ENCODE measurements at regions not wholly inside any gene's neighbourhood (a gene's known extent, or its start where the extent isn't known, plus 50 kb on each side); places are given as distances from the start of the nearest gene placed in this dataset.
A peak's percentile ranks its signal among the peaks of the same experiment; 100 is the strongest.

GRCh38 chr5:168041583-168041982 is 249.9 kb upstream of the WWC1 start:
- no peak for DNase-seq (ENCODE audit: extremely low read depth, low read depth)
- no peak for TF ChIP-seq CTCF (IDR thresholded peaks at IDR 0.05; ENCODE audit: low read depth, low read length)

GRCh38 chr5:168042284-168043068 is 249.0 kb upstream of the WWC1 start:
- TF ChIP-seq CTCF (IDR thresholded peaks at IDR 0.05; ENCODE audit: low read depth, low read length): no peak
- no peak for DNase-seq (ENCODE audit: extremely low read depth, low read depth)

DNA sequence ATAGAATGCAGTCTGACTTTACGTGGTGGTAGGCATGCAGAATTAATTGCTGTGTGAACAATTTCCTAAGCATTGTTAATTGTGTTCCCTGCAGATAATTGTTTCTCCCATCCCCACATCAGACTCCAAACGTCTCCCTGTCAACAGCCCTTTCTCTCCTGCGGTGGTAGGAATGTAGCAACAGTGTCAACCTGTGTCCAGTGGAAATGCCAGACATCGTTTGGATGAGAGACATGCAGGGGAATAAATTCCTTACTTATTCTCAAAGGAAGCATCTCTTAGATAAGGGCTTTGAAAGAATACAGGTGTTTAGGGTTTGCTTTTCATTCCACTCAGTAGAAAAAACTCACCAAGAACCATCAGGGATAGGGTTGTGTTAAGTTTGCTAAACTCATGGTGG is 245.3 kb upstream of the WWC1 start:
- DNase-seq (ENCODE audit: extremely low read depth, low read depth): no peak
- no peak for TF ChIP-seq CTCF (IDR thresholded peaks at IDR 0.05; ENCODE audit: low read depth, low read length)

DNA sequence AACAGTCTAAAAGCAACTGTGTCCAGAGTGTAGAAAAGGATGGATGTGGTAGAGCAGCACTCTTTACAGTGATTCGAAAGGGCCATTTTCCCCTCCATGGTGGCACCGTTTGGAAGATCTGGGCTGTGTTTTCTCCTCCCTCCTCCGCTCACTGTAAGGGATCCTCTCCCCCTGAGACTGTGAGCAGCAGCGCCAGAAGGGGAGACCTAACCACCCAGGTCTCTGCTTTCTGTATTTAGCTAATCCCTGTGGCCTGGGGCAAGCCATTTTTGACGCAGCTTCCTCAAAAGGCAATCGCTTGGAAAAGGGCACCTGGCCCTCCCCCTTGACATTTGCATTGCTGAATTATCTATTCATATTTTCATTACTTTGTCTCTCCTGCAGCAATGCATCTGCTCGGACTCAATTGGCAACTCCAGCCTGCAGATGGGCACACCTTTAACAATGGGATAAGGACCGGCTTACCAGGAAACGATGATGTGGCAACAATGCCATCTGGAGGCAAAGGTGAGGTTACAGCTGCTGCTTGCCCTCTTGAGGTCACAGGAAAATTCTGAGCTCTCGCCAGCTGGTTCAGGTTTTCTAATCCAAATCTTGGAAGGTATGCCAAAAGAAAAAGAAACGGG is 244.3 kb upstream of the WWC1 start:
- peak; percentile 40 for TF ChIP-seq CTCF (IDR thresholded peaks at IDR 0.05; ENCODE audit: low read depth, low read length)
- no peak for DNase-seq (ENCODE audit: extremely low read depth, low read depth)

DNA sequence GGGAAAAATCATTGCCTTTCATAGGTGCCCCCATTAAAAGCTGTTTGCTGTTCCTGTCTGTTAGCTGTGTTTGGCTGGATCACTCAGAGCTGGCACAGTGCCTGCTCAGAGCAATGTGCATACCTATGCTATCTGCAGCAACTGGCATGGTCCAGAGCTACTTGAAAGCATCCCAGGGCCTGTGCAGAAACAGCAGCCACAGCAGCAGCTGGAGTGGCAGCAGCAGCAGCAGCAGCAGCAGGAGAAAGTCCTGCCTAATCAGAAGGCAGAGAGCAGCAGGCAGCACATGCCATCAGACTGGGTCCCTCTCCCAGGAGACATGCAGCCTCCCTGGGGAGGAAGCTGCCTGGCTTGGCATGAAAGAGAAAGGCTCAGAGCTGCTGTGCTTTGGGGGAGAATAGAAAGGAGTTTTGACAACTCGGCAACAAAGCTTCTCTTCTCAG is 243.8 kb upstream of the WWC1 start:
- DNase-seq (ENCODE audit: extremely low read depth, low read depth): no peak
- no peak for TF ChIP-seq CTCF (IDR thresholded peaks at IDR 0.05; ENCODE audit: low read depth, low read length)

- no peak for TF ChIP-seq CTCF (IDR thresholded peaks at IDR 0.05; ENCODE audit: low read depth, low read length)
- no peak for DNase-seq (ENCODE audit: extremely low read depth, low read depth)
Measured at GRCh38 chr5:168048486-168048885, 243.0 kb upstream of the WWC1 start.

DNA sequence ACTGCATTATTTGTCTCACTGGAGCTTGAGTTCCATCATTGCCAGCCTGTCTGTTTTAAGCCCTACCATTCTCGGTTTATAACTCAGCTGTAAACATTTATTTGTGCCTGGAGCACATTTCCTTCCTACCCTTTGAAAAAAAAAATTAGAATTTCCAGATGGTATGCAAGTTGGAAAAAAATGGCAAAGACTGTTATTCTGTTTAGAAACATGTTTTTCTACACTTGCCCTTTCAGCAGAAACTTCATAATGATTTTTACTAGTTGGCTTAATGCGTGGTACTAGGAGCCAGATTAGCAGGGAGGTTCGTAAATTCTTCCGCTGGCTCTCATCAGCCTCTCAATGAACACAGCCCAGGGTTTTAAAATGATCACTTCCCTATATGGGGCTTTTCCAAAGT is 238.8 kb upstream of the WWC1 start:
- DNase-seq (ENCODE audit: extremely low read depth, low read depth): no peak
- no peak for TF ChIP-seq CTCF (IDR thresholded peaks at IDR 0.05; ENCODE audit: low read depth, low read length)
